ENCODE measurements at regions not wholly inside any gene's neighbourhood (a gene's known extent, or its start where the extent isn't known, plus 50 kb on each side); places are given as distances from the start of the nearest gene placed in this dataset.

- no peak overlapping the region for H3K27ac ChIP-seq
Observed at GRCh38 chr5:84741056-84741455, 356.4 kb upstream of the EDIL3 start.

GRCh38 chr5:84729326-84729725 lies 344.6 kb upstream of the EDIL3 start:
- H3K27ac ChIP-seq, result no peak overlapping the region
- no peak for TF ChIP-seq CTCF (conservative IDR thresholded peaks at IDR 0.05)

More at GRCh38 chr5:84741056-84741455, 356.4 kb upstream of the EDIL3 start:
- no peak for TF ChIP-seq CTCF (conservative IDR thresholded peaks at IDR 0.05)

GRCh38 chr5:84727708-84728107 lies 343.0 kb upstream of the EDIL3 start:
- TF ChIP-seq CTCF (conservative IDR thresholded peaks at IDR 0.05), result no peak
- H3K27ac ChIP-seq, result no peak overlapping the region

GRCh38 chr5:84725946-84726570 lies 341.4 kb upstream of the EDIL3 start:
- no peak overlapping the region for H3K27ac ChIP-seq
- no peak for TF ChIP-seq CTCF (conservative IDR thresholded peaks at IDR 0.05)

GRCh38 chr5:84724683-84725082 lies 340.0 kb upstream of the EDIL3 start:
- TF ChIP-seq CTCF (conservative IDR thresholded peaks at IDR 0.05), result no peak
- no peak overlapping the region for H3K27ac ChIP-seq

- no peak overlapping the region for H3K27ac ChIP-seq
- no peak for TF ChIP-seq CTCF (conservative IDR thresholded peaks at IDR 0.05)
Observed at GRCh38 chr5:84724181-84724580, 339.5 kb upstream of the EDIL3 start.

- no peak overlapping the region for H3K27ac ChIP-seq
- no peak for TF ChIP-seq CTCF (conservative IDR thresholded peaks at IDR 0.05)
Observed at GRCh38 chr5:84718377-84718776, 333.7 kb upstream of the EDIL3 start.
